Smooth muscle cell (in vitro differentiated cells): ENCODE measurements at regions not wholly inside any gene's neighbourhood (a gene's known extent, or its start where the extent isn't known, plus 50 kb on each side); places are given as distances from the start of the nearest gene placed in this dataset.
"Not testable (repeated sequence)": the region's sequence is repeated elsewhere in the genome, so short reads cannot be mapped to it uniquely, and the experiment has no call there.

Experiments used
- DNase-seq: peaks from one replicate; lab custom pipeline; 2025; ENCODE audit not compliant: unreplicated experiment; lab: John Stamatoyannopoulos, UW
- H2AFZ ChIP-seq: fragments of 200-600 bp; sonication (generic); 2 replicates; pipeline ENCODE4 v1.6.0; 2016; ENCODE audit warnings: antibody characterized with exemption, low read depth, mild to moderate bottlenecking
- H3F3A ChIP-seq: fragments of 200-600 bp; sonication (generic); 2 replicates; pipeline ENCODE4 v1.6.0; 2017; ENCODE audit warnings: antibody characterized with exemption, low read depth
- H3K27ac ChIP-seq: fragments of 200-600 bp; sonication (generic); 2 replicates; pipeline ENCODE4 v1.5.1; 2016; ENCODE audit warnings: low read depth, mild to moderate bottlenecking
- H3K27me3 ChIP-seq: fragments of 200-600 bp; sonication (generic); 2 replicates; pipeline ENCODE4 v1.6.1; 2016; ENCODE audit warnings: low read depth, mild to moderate bottlenecking
- H3K36me3 ChIP-seq: fragments of 200-600 bp; sonication (generic); 2 replicates; pipeline ENCODE4 v1.5.1; 2016; ENCODE audit warnings: low read depth
- H3K4me1 ChIP-seq: fragments of 200-600 bp; sonication (generic); 2 replicates; pipeline ENCODE4 v1.5.1; 2016; ENCODE audit warnings: low read depth
- H3K4me2 ChIP-seq: fragments of 200-600 bp; sonication (generic); 2 replicates; pipeline ENCODE4 v1.6.0; 2016; ENCODE audit warnings: mild to moderate bottlenecking
- H3K4me3 ChIP-seq: fragments of 200-600 bp; sonication (generic); 2 replicates; pipeline ENCODE4 v1.5.1; 2016; ENCODE audit warnings: mild to moderate bottlenecking
- H3K79me2 ChIP-seq: fragments of 200-600 bp; sonication (generic); 2 replicates; pipeline ENCODE4 v1.6.0; 2016; ENCODE audit warnings: low read depth, mild to moderate bottlenecking
- H3K9ac ChIP-seq: fragments of 200-600 bp; sonication (generic); 2 replicates; pipeline ENCODE4 v1.6.0; 2016; ENCODE audit warnings: low read depth
- H3K9me3 ChIP-seq: fragments of 200-600 bp; sonication (generic); replicated peaks from 2 replicates; pipeline ENCODE4 v1.5.1; 2016; ENCODE audit warnings: low read depth
- H4K20me1 ChIP-seq: fragments of 200-600 bp; sonication (generic); 2 replicates; pipeline ENCODE4 v1.6.0; 2016; ENCODE audit warnings: low read depth
- WGBS: methylation state at CpG from one replicate; pipeline ENCODE4 v1.1.7; 2016; ENCODE audit warnings: low lambda C conversion rate; 5-methylcytosine and 5-hydroxymethylcytosine counted together

GRCh38 chr9:41779897-41780406 lies 349.3 kb downstream of the CNTNAP3B start:
- H3K9ac ChIP-seq, result not testable (repeated sequence)

GRCh38 chr9:41779192-41779591 lies 350.0 kb downstream of the CNTNAP3B start:
- H3K9ac ChIP-seq, H3F3A ChIP-seq, H3K4me1 ChIP-seq, H3K36me3 ChIP-seq, H4K20me1 ChIP-seq, H3K79me2 ChIP-seq, H3K4me3 ChIP-seq, H2AFZ ChIP-seq, H3K27me3 ChIP-seq, DNase-seq, H3K4me2 ChIP-seq, H3K9me3 ChIP-seq, H3K27ac ChIP-seq: not testable (repeated sequence)
- 92% methylated on average over 15 of the region's 15 CpGs for WGBS

More at GRCh38 chr9:41779897-41780406, 349.3 kb downstream of the CNTNAP3B start:
- H3K4me2 ChIP-seq, H3K36me3 ChIP-seq, H2AFZ ChIP-seq, H3K9me3 ChIP-seq, H3F3A ChIP-seq, DNase-seq, H4K20me1 ChIP-seq, H3K27me3 ChIP-seq, H3K27ac ChIP-seq, H3K79me2 ChIP-seq, H3K4me1 ChIP-seq, H3K4me3 ChIP-seq: not testable (repeated sequence)
- 90% methylated on average over 14 of the region's 17 CpGs for WGBS

- H3F3A ChIP-seq, DNase-seq: not testable (repeated sequence)
Measured at GRCh38 chr9:41778535-41779071, 350.6 kb downstream of the CNTNAP3B start.

GRCh38 chr9:41777536-41777935 lies 351.7 kb downstream of the CNTNAP3B start:
- H2AFZ ChIP-seq, H3K4me1 ChIP-seq, H3K27me3 ChIP-seq, H3F3A ChIP-seq, H3K79me2 ChIP-seq, H3K9me3 ChIP-seq, H3K27ac ChIP-seq, H3K36me3 ChIP-seq, H3K4me2 ChIP-seq, DNase-seq, H4K20me1 ChIP-seq, H3K9ac ChIP-seq, H3K4me3 ChIP-seq: not testable (repeated sequence)
- WGBS, result 84% methylated on average over 9 of the region's 10 CpGs

More at GRCh38 chr9:41778535-41779071, 350.6 kb downstream of the CNTNAP3B start:
- not testable (repeated sequence) for H3K79me2 ChIP-seq, H3K4me3 ChIP-seq, H3K9ac ChIP-seq, H3K9me3 ChIP-seq, H3K4me2 ChIP-seq, H2AFZ ChIP-seq, H3K36me3 ChIP-seq, H4K20me1 ChIP-seq, H3K4me1 ChIP-seq, H3K27ac ChIP-seq, H3K27me3 ChIP-seq
- WGBS, result 98% methylated on average over 38 of the region's 38 CpGs

- H3K4me2 ChIP-seq, H4K20me1 ChIP-seq, H3K36me3 ChIP-seq, H3K4me1 ChIP-seq, DNase-seq, H3K9me3 ChIP-seq, H3K79me2 ChIP-seq, H3K27ac ChIP-seq, H3F3A ChIP-seq, H3K4me3 ChIP-seq, H3K9ac ChIP-seq, H3K27me3 ChIP-seq, H2AFZ ChIP-seq: not testable (repeated sequence)
- WGBS, result 75% methylated on average over 7 of the region's 7 CpGs
Measured at GRCh38 chr9:41772541-41772940, 356.7 kb downstream of the CNTNAP3B start.

- DNase-seq, H3K36me3 ChIP-seq, H3K4me1 ChIP-seq, H3K27ac ChIP-seq, H3K27me3 ChIP-seq, H3K4me2 ChIP-seq, H3K9ac ChIP-seq, H3K79me2 ChIP-seq, H3K4me3 ChIP-seq, H3F3A ChIP-seq, H3K9me3 ChIP-seq, H2AFZ ChIP-seq, H4K20me1 ChIP-seq: not testable (repeated sequence)
- WGBS, result 91% methylated on average over 5 of the region's 12 CpGs
Measured at GRCh38 chr9:41771693-41772092, 357.5 kb downstream of the CNTNAP3B start.

GRCh38 chr9:41754822-41755221 lies 374.4 kb downstream of the CNTNAP3B start:
- 66% methylated on average over 7 of the region's 9 CpGs for WGBS

GRCh38 chr9:41754403-41754802 lies 374.8 kb downstream of the CNTNAP3B start:
- not testable (repeated sequence) for H3K79me2 ChIP-seq, H3K4me3 ChIP-seq, H3K36me3 ChIP-seq, H3K9ac ChIP-seq, DNase-seq, H3K4me1 ChIP-seq, H3K27ac ChIP-seq, H3K27me3 ChIP-seq, H3F3A ChIP-seq, H3K9me3 ChIP-seq, H2AFZ ChIP-seq, H3K4me2 ChIP-seq, H4K20me1 ChIP-seq
- whole genome bisulfite sequencing, result 90% methylated on average over 13 of the region's 15 CpGs

More at GRCh38 chr9:41754822-41755221, 374.4 kb downstream of the CNTNAP3B start:
- not testable (repeated sequence) for DNase-seq, H3K79me2 ChIP-seq, H3K27ac ChIP-seq, H3K9ac ChIP-seq, H3K4me2 ChIP-seq, H4K20me1 ChIP-seq, H3K4me1 ChIP-seq, H3K36me3 ChIP-seq, H3K27me3 ChIP-seq, H3K9me3 ChIP-seq, H3F3A ChIP-seq, H3K4me3 ChIP-seq, H2AFZ ChIP-seq

GRCh38 chr9:41741897-41742296 lies 387.3 kb downstream of the CNTNAP3B start:
- not testable (repeated sequence) for H3K4me2 ChIP-seq, H3K9me3 ChIP-seq, H4K20me1 ChIP-seq, H3K9ac ChIP-seq, H2AFZ ChIP-seq, H3K27me3 ChIP-seq, H3K36me3 ChIP-seq, DNase-seq, H3K4me3 ChIP-seq, H3K4me1 ChIP-seq, H3K27ac ChIP-seq, H3K79me2 ChIP-seq, H3F3A ChIP-seq
- WGBS, result 100% methylated on average over 2 of the region's 16 CpGs
